Neural cell (in vitro differentiated cells): ENCODE measurements at regions not wholly inside any gene's neighbourhood (a gene's known extent, or its start where the extent isn't known, plus 50 kb on each side); places are given as distances from the start of the nearest gene placed in this dataset.

Source experiments
- H2AFZ ChIP-seq: fragments of 200-600, 300-800 bp; sonication (generic), shearing (Covaris generic); 2 replicates; pipeline ENCODE4 v1.6.0; 2014; ENCODE audit warnings: low read depth, mild to moderate bottlenecking, antibody characterized with exemption, low read length, moderate library complexity
- H3F3A ChIP-seq: fragments of 200-600 bp; shearing (Covaris generic); 2 replicates; pipeline ENCODE4 v1.6.1; 2016; ENCODE audit warnings: mild to moderate bottlenecking, moderate library complexity, mixed read lengths, antibody characterized with exemption, low read length; ENCODE audit not compliant: insufficient read depth, poor library complexity, severe bottlenecking
- H3K27ac ChIP-seq: fragments of 200-600, 300-800 bp; sonication (generic), shearing (Covaris generic); 2 replicates; pipeline ENCODE4 v1.5.1; 2014; ENCODE audit warnings: mild to moderate bottlenecking, low read length, moderate library complexity
- H3K27me3 ChIP-seq: fragments of 300-800, 200-600 bp; sonication (generic), shearing (Covaris generic); 2 replicates; pipeline ENCODE4 v1.6.0; 2014; ENCODE audit warnings: mild to moderate bottlenecking, low read depth, low read length, moderate library complexity; ENCODE audit not compliant: insufficient read depth
- H3K36me3 ChIP-seq: fragments of 300-800, 200-600 bp; sonication (generic), shearing (Covaris generic); 2 replicates; pipeline ENCODE4 v1.5.1; 2014; ENCODE audit warnings: mild to moderate bottlenecking, antibody characterized with exemption, low read length, moderate library complexity; ENCODE audit not compliant: insufficient read depth
- H3K4me2 ChIP-seq: fragments of 300-800, 200-600 bp; sonication (generic), shearing (Covaris generic); 2 replicates; pipeline ENCODE4 v1.6.0; 2014; ENCODE audit warnings: mild to moderate bottlenecking, low read length
- H3K4me3 ChIP-seq: fragments of 300-800, 200-600 bp; sonication (generic), shearing (Covaris generic); 2 replicates; pipeline ENCODE4 v1.5.1; 2014; ENCODE audit warnings: mild to moderate bottlenecking, low read length, moderate library complexity
- H3K79me2 ChIP-seq: fragments of 200-600 bp; shearing (Covaris generic); replicated peaks from 2 replicates; pipeline ENCODE4 v1.6.0; 2014; ENCODE audit warnings: mild to moderate bottlenecking, low read length, moderate library complexity; ENCODE audit not compliant: insufficient read depth
- H3K9ac ChIP-seq: fragments of 300-800, 200-600 bp; sonication (generic), shearing (Covaris generic); 2 replicates; pipeline ENCODE4 v1.6.1; 2016; ENCODE audit warnings: mild to moderate bottlenecking, low read length, mixed read lengths
- H3K9me2 ChIP-seq: fragments of 200-600 bp; shearing (Covaris generic); 2 replicates; pipeline ENCODE4 v1.6.1; 2016; ENCODE audit warnings: mild to moderate bottlenecking, low read length, mixed read lengths; ENCODE audit not compliant: insufficient read depth
- H3K9me3 ChIP-seq: fragments of 200-600, 300-800 bp; sonication (generic), shearing (Covaris generic); 2 replicates; pipeline ENCODE4 v1.6.1; 2016; ENCODE audit warnings: mild to moderate bottlenecking, mixed run types, low read length, moderate library complexity, mixed read lengths
- H4K20me1 ChIP-seq: fragments of 200-600 bp; shearing (Covaris generic); 2 replicates; pipeline ENCODE4 v1.6.1; 2016; ENCODE audit warnings: mild to moderate bottlenecking, mixed run types; ENCODE audit not compliant: insufficient read depth
- EP300 ChIP-seq: fragments of 450-650 bp; conservative IDR thresholded peaks from 2 replicates; pipeline ENCODE4 v1.6.1; 2014; ENCODE audit warnings: antibody characterized with exemption, mild to moderate bottlenecking, moderate library complexity; ENCODE audit not compliant: poor library complexity, severe bottlenecking
- EZH2 ChIP-seq: fragments of 200-600, 300-800 bp; shearing (Covaris generic), sonication (generic); IDR thresholded peaks from 2 replicates; pipeline ENCODE4 v1.6.1; 2014; ENCODE audit warnings: antibody characterized with exemption, low read length, borderline replicate concordance, mild to moderate bottlenecking; ENCODE audit not compliant: insufficient read depth, poor library complexity, severe bottlenecking
- MXI1 ChIP-seq: fragments of 450-650 bp; conservative IDR thresholded peaks from 2 replicates; pipeline ENCODE4 v1.6.1; 2014; ENCODE audit warnings: antibody characterized with exemption, mild to moderate bottlenecking; ENCODE audit not compliant: poor library complexity, severe bottlenecking
- POLR2AphosphoS5 ChIP-seq: IDR thresholded peaks from 2 replicates; pipeline ENCODE4 v1.6.1; 2012
- RAD21 ChIP-seq: fragments of 450-650 bp; conservative IDR thresholded peaks from 2 replicates; pipeline ENCODE4 v1.6.1; 2014; ENCODE audit warnings: antibody characterized with exemption, mild to moderate bottlenecking, moderate library complexity
- SMC3 ChIP-seq: fragments of 450-650 bp; conservative IDR thresholded peaks from 2 replicates; pipeline ENCODE4 v1.6.1; 2014; ENCODE audit warnings: antibody characterized with exemption, mild to moderate bottlenecking, moderate library complexity; ENCODE audit not compliant: poor library complexity
- TAF1 ChIP-seq: IDR thresholded peaks from 2 replicates; pipeline ENCODE4 v1.6.1; 2012; ENCODE audit warnings: low read depth
- TF ChIP-seq, protein P1 (sequence below): fragments of 450-650 bp; IDR thresholded peaks from 2 replicates; pipeline ENCODE4 v1.5.1; 2014; ENCODE audit warnings: antibody characterized with exemption, mild to moderate bottlenecking, moderate library complexity; ENCODE audit not compliant: poor library complexity, severe bottlenecking
- TF ChIP-seq, protein P2 (sequence below): IDR thresholded peaks from 2 replicates; pipeline ENCODE4 v1.6.1; 2012; ENCODE audit warnings: borderline replicate concordance

DNA sequence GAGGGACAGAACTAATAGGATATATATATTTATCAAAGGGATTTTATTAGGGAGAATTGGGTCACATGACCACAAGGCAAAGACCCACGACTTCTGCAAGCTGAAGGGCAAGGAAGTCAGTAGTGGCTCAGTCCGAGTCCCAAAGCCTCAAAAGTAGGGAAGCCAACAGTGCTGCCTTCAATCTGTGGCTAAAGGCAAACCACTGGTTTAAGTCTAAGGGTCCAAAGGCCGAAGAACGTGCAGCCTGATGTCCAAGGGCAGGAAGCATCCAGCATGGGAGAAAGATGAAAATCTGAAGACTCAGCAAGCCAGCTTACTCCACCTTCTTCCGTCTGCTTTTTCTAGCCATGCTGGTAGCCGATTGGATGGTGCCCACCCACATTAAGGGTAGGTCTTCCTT lies 157.9 kb upstream of the CRY1 start:
- H3K4me3 ChIP-seq, result no peak overlapping the region
- H3K9ac ChIP-seq, result no peak overlapping the region
- no peaks in the 10 kb centered on the region for H3K27me3 ChIP-seq
- H2AFZ ChIP-seq, result no peak overlapping the region
- H3K9me2 ChIP-seq, result no peaks in the 10 kb centered on the region
- no peaks in the 10 kb centered on the region for H3K9me3 ChIP-seq
- H3K27ac ChIP-seq, result no peak overlapping the region
- no peak for TF ChIP-seq MXI1
- TF ChIP-seq, protein P1, sequence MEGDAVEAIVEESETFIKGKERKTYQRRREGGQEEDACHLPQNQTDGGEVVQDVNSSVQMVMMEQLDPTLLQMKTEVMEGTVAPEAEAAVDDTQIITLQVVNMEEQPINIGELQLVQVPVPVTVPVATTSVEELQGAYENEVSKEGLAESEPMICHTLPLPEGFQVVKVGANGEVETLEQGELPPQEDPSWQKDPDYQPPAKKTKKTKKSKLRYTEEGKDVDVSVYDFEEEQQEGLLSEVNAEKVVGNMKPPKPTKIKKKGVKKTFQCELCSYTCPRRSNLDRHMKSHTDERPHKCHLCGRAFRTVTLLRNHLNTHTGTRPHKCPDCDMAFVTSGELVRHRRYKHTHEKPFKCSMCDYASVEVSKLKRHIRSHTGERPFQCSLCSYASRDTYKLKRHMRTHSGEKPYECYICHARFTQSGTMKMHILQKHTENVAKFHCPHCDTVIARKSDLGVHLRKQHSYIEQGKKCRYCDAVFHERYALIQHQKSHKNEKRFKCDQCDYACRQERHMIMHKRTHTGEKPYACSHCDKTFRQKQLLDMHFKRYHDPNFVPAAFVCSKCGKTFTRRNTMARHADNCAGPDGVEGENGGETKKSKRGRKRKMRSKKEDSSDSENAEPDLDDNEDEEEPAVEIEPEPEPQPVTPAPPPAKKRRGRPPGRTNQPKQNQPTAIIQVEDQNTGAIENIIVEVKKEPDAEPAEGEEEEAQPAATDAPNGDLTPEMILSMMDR, result no peak
- no peak for TF ChIP-seq TAF1
- no peak for TF ChIP-seq SMC3
- no peak for TF ChIP-seq EP300
- no peak for TF ChIP-seq RAD21
- TF ChIP-seq POLR2AphosphoS5, result no peak
- TF ChIP-seq EZH2, result no peak
- TF ChIP-seq, protein P2, sequence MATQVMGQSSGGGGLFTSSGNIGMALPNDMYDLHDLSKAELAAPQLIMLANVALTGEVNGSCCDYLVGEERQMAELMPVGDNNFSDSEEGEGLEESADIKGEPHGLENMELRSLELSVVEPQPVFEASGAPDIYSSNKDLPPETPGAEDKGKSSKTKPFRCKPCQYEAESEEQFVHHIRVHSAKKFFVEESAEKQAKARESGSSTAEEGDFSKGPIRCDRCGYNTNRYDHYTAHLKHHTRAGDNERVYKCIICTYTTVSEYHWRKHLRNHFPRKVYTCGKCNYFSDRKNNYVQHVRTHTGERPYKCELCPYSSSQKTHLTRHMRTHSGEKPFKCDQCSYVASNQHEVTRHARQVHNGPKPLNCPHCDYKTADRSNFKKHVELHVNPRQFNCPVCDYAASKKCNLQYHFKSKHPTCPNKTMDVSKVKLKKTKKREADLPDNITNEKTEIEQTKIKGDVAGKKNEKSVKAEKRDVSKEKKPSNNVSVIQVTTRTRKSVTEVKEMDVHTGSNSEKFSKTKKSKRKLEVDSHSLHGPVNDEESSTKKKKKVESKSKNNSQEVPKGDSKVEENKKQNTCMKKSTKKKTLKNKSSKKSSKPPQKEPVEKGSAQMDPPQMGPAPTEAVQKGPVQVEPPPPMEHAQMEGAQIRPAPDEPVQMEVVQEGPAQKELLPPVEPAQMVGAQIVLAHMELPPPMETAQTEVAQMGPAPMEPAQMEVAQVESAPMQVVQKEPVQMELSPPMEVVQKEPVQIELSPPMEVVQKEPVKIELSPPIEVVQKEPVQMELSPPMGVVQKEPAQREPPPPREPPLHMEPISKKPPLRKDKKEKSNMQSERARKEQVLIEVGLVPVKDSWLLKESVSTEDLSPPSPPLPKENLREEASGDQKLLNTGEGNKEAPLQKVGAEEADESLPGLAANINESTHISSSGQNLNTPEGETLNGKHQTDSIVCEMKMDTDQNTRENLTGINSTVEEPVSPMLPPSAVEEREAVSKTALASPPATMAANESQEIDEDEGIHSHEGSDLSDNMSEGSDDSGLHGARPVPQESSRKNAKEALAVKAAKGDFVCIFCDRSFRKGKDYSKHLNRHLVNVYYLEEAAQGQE, result no peak
- H3K79me2 ChIP-seq, result no peaks in the 10 kb centered on the region
- no peaks in the 10 kb centered on the region for H4K20me1 ChIP-seq
- no peaks in the 10 kb centered on the region for H3K36me3 ChIP-seq
- no peak overlapping the region for H3K4me2 ChIP-seq
- H3F3A ChIP-seq, result no peaks in the 10 kb centered on the region

DNA sequence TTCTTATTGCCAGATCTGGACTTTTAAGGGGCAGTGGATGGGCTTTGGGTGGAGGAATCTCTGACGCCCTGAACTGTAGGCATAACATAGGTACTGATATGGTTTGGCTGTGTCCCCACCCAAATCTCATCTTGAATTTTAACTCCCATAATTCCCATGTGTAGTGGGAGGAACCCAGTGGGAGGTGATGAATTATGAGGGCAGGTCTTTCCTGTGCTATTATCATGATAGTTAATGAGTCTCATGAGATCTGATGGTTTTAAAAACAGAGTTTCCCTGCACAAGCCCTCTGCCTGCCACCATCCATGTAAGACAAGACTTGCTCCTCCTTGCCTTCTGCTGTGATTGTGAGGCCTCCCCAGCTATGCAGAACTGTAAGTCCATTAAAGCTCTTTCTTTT lies 160.0 kb upstream of the CRY1 start:
- Histone ChIP-seq H3F3A (no peaks in the 10 kb centered on the region), H3K9me3 (no peaks in the 10 kb centered on the region), H3K4me2 (no peak overlapping the region), H4K20me1 (no peaks in the 10 kb centered on the region), H3K36me3 (no peaks in the 10 kb centered on the region), H3K79me2 (no peaks in the 10 kb centered on the region), H2AFZ (no peak overlapping the region), H3K27me3 (no peaks in the 10 kb centered on the region), H3K4me3 (no peak overlapping the region), H3K9me2 (no peaks in the 10 kb centered on the region), H3K27ac (no peak overlapping the region), H3K9ac (no peak overlapping the region)
- no peak for TF ChIP-seq SMC3
- no peak for TF ChIP-seq POLR2AphosphoS5
- TF ChIP-seq EZH2, result no peak
- no peak for TF ChIP-seq RAD21
- no peak for TF ChIP-seq EP300
- TF ChIP-seq MXI1, result no peak
- TF ChIP-seq, protein P2, result no peak
- no peak for TF ChIP-seq TAF1
- TF ChIP-seq, protein P1, result no peak
